C4-2B (cell line): ENCODE measurements at regions not wholly inside any gene's neighbourhood (a gene's known extent, or its start where the extent isn't known, plus 50 kb on each side); places are given as distances from the start of the nearest gene placed in this dataset.
"Not testable (repeated sequence)": the region's sequence is repeated elsewhere in the genome, so short reads cannot be mapped to it uniquely, and the experiment has no call there.

Experiments used
- CTCF ChIP-seq: fragments of 450-650 bp; conservative IDR thresholded peaks from 2 replicates; pipeline ENCODE4 v1.5.1; 2017; ENCODE audit warnings: mild to moderate bottlenecking
- ZFX ChIP-seq: fragments of 450-650 bp; IDR thresholded peaks from 2 replicates; pipeline ENCODE4 v1.6.1; 2017

GRCh38 chrX:106290778-106291177 is 122.7 kb downstream of the PWWP3B start:
- not testable (repeated sequence) for TF ChIP-seq CTCF, ZFX
